ENCODE measurements at regions not wholly inside any gene's neighbourhood (a gene's known extent, or its start where the extent isn't known, plus 50 kb on each side); places are given as distances from the start of the nearest gene placed in this dataset.

DNA sequence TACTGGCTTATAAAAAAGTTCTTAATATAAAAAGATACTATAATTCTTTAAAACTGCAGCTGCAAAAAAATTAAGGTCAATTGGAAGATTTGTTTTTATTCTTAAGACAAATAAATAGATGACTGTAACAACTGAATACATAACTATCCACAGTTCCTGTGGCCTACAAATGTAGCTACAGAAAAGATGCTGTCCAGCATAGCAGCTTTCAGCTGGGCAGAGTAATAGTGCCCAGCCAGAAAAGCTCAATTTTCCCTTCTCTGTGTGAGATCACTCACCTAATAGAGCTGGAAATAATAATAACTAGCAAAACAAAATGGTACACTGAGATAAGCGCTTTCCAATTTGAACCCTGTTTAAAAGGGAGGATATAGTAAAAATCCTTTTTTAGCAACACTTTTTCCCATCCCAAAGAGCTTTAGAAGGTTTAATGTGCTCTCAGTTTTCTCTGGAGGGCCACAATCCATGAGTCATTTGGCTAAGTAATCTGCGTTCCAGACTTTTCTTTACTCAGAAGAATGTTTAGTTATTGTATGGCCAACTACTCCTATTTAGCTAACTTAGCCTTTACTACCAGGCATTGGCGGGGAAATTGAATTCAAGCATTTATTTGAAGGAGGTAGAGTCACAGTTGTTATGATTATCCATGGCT lies 158.1 kb upstream of the SLC39A10 start:
- no peak for DNase-seq (ENCODE audit: unreplicated experiment)
- TF ChIP-seq, protein P1, sequence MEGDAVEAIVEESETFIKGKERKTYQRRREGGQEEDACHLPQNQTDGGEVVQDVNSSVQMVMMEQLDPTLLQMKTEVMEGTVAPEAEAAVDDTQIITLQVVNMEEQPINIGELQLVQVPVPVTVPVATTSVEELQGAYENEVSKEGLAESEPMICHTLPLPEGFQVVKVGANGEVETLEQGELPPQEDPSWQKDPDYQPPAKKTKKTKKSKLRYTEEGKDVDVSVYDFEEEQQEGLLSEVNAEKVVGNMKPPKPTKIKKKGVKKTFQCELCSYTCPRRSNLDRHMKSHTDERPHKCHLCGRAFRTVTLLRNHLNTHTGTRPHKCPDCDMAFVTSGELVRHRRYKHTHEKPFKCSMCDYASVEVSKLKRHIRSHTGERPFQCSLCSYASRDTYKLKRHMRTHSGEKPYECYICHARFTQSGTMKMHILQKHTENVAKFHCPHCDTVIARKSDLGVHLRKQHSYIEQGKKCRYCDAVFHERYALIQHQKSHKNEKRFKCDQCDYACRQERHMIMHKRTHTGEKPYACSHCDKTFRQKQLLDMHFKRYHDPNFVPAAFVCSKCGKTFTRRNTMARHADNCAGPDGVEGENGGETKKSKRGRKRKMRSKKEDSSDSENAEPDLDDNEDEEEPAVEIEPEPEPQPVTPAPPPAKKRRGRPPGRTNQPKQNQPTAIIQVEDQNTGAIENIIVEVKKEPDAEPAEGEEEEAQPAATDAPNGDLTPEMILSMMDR (IDR thresholded peaks at IDR 0.05; ENCODE audit: unreplicated experiment) = no peak
- no peak overlapping the region for H3K27ac Mint-ChIP-seq (ENCODE audit: low read depth, unreplicated experiment)
- no peaks in the 10 kb centered on the region for H3K9me3 Mint-ChIP-seq (ENCODE audit: unreplicated experiment)
- peaks cover 8% of the 10 kb centered on the region for H3K4me1 Mint-ChIP-seq (ENCODE audit: insufficient read depth, unreplicated experiment)
- no TSS peak for BruUV-seq (replicated peaks)
- ChIA-PET CTCF (interaction anchor here (0.6 to 2.2 kb wide), 15 partner anchors 9 to 1819 kb away, joined by 3 to 13 read pairs (median 3); partner anchors contain the start of gene SLC39A10), POLR2A (interaction anchor here (0.6 to 2.0 kb wide), 8 partner anchors 10 to 1410 kb away, joined by 3 to 9 read pairs (median 4); no protein-coding TSS in a partner anchor)
- no peaks in the 10 kb centered on the region for H3K27me3 Mint-ChIP-seq (ENCODE audit: insufficient read depth, unreplicated experiment)
- H3K36me3 Mint-ChIP-seq (ENCODE audit: insufficient read depth, unreplicated experiment) = no peaks in the 10 kb centered on the region
- no peak overlapping the region for H3K4me3 Mint-ChIP-seq (ENCODE audit: unreplicated experiment)
- intact Hi-C loops (cut with micrococcal nuclease) = loop anchor here (1.0 to 10.0 kb wide), 3 partner anchors 161 to 568 kb away; partner anchors contain the start of gene DNAH7

DNA sequence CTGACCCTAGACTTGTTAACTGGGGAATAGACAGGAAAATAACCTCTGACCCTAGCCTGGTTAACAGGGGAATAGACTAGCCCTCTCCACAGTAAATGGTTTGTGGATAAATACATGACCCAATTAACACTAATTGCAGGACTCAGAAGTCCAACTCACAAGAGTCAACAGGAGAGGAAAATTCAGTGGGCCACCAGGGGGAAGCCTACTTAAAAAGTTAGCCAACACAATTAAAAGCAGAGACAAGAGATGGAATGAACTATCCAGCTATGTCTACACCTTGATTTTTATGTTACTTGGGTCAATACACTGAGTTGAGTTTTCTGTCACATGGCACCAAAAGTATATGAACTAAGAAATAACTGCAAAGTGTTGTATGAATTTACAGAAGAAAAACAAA lies 158.8 kb upstream of the SLC39A10 start:
- Mint-ChIP-seq H3K9me3 (ENCODE audit: unreplicated experiment) (no peaks in the 10 kb centered on the region), H3K36me3 (ENCODE audit: insufficient read depth, unreplicated experiment) (no peaks in the 10 kb centered on the region), H3K27ac (ENCODE audit: low read depth, unreplicated experiment) (no peak overlapping the region), H3K27me3 (ENCODE audit: insufficient read depth, unreplicated experiment) (no peaks in the 10 kb centered on the region), H3K4me3 (ENCODE audit: unreplicated experiment) (no peak overlapping the region), H3K4me1 (ENCODE audit: insufficient read depth, unreplicated experiment) (peaks cover 8% of the 10 kb centered on the region)
- intact Hi-C loops (cut with micrococcal nuclease) = loop anchor here (1.0 to 10.0 kb wide), 3 partner anchors 162 to 569 kb away; partner anchors contain the start of gene DNAH7
- peak; percentile 53 for DNase-seq (ENCODE audit: unreplicated experiment)
- no TSS peak for BruUV-seq (replicated peaks)
- ChIA-PET CTCF (interaction anchor here (0.6 to 2.2 kb wide), 12 partner anchors 10 to 1820 kb away, joined by 3 to 13 read pairs (median 3); partner anchors contain the start of gene SLC39A10), POLR2A (interaction anchor here (0.6 to 2.0 kb wide), 5 partner anchors 11 to 162 kb away, joined by 3 to 9 read pairs (median 4); no protein-coding TSS in a partner anchor)
- TF ChIP-seq, protein P1 (IDR thresholded peaks at IDR 0.05; ENCODE audit: unreplicated experiment) = peak; percentile 23

DNA sequence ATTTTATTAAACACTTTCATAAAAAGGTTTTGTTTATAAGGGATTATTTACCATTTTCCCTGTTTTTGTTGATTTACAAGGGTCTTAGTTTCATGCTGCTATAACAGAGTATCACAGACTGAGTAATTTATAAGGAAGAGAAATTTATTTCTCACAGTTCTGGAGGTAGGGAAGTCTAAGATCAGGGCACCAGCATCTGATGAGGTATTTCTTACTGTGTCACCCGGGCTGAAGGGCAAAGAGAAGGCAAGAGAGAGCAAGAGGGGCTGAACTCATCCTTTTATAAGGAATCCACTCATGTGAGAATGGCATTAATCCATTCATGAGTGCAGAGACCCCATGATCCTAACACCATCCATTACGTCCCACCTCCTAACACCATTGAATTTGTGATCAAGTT lies 160.0 kb upstream of the SLC39A10 start:
- ChIA-PET CTCF (no interaction called here), POLR2A (no interaction called here)
- no TSS peak for BruUV-seq (replicated peaks)
- TF ChIP-seq, protein P1 (IDR thresholded peaks at IDR 0.05; ENCODE audit: unreplicated experiment) = no peak
- H3K9me3 Mint-ChIP-seq (ENCODE audit: unreplicated experiment) = no peaks in the 10 kb centered on the region
- H3K36me3 Mint-ChIP-seq (ENCODE audit: insufficient read depth, unreplicated experiment) = no peaks in the 10 kb centered on the region
- H3K27ac Mint-ChIP-seq (ENCODE audit: low read depth, unreplicated experiment) = no peak overlapping the region
- intact Hi-C loops (cut with micrococcal nuclease) = loop anchor here (5.0 to 10.0 kb wide), 2 partner anchors 438 to 570 kb away; partner anchors contain the start of gene DNAH7
- peaks cover 5% of the 10 kb centered on the region for H3K4me1 Mint-ChIP-seq (ENCODE audit: insufficient read depth, unreplicated experiment)
- H3K4me3 Mint-ChIP-seq (ENCODE audit: unreplicated experiment) = no peak overlapping the region
- no peak for DNase-seq (ENCODE audit: unreplicated experiment)
- no peaks in the 10 kb centered on the region for H3K27me3 Mint-ChIP-seq (ENCODE audit: insufficient read depth, unreplicated experiment)

DNA sequence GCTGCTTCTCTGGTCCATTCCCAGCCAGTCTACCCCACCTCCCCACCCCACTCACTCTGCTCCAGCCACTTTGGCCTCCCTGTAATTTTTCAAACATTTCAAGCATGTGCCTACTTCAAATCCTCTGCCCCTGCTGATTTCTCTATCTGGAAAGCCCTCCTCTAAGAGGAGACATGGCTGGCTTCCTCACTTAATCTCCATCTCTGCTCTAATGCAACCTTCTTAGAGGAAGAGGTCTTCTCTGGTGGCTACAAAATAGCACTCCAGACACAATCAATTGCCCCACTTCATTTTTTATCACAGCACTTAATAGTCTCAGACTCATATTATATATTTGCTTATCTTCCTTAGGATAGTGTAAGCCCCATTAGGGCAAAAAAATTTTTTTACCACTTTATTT lies 161.1 kb upstream of the SLC39A10 start:
- intact Hi-C loops (cut with micrococcal nuclease) = loop anchor here (5.0 to 10.0 kb wide), 2 partner anchors 439 to 571 kb away; partner anchors contain the start of gene DNAH7
- ChIA-PET POLR2A (no interaction called here), CTCF (interaction anchor here (0.6 kb wide), 1 partner anchor 25 kb away, joined by 3 read pairs; no protein-coding TSS in a partner anchor)
- Mint-ChIP-seq H3K27ac (ENCODE audit: low read depth, unreplicated experiment) (no peak overlapping the region), H3K4me3 (ENCODE audit: unreplicated experiment) (no peak overlapping the region), H3K4me1 (ENCODE audit: insufficient read depth, unreplicated experiment) (no peaks in the 10 kb centered on the region), H3K27me3 (ENCODE audit: insufficient read depth, unreplicated experiment) (no peaks in the 10 kb centered on the region), H3K9me3 (ENCODE audit: unreplicated experiment) (no peaks in the 10 kb centered on the region), H3K36me3 (ENCODE audit: insufficient read depth, unreplicated experiment) (no peaks in the 10 kb centered on the region)
- TF ChIP-seq, protein P1 (IDR thresholded peaks at IDR 0.05; ENCODE audit: unreplicated experiment) = no peak
- no TSS peak for BruUV-seq (replicated peaks)
- DNase-seq (ENCODE audit: unreplicated experiment) = no peak
